ENCODE measurements at regions not wholly inside any gene's neighbourhood (a gene's known extent, or its start where the extent isn't known, plus 50 kb on each side); places are given as distances from the start of the nearest gene placed in this dataset.

DNA sequence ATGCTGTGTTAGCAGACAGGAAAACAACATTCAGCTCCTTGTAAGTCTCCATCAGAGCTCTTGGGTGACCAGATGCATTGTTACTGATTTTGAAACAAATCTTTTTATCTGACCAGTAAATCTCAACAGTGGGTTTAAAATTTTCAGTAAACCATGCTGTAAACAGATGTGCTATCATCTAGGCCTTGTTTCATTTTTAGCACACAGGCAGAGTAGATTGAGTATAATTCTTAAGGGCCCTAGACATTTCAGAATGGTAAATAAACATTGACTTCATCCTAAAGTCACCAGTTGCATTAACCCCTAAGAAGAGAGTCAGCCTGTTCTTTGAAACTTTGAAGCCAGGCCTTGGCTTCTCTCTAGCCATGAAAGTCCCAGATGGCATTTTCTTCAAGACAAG lies 237.2 kb upstream of the BMP2 start:
- CTCF ChIA-PET: no interaction called here
- no peaks in the 10 kb centered on the region for H3K9me2 ChIP-seq
- no peak overlapping the region for H3K9ac ChIP-seq
- no peak overlapping the region for H3K4me2 ChIP-seq
- no peaks in the 10 kb centered on the region for H3F3A ChIP-seq (replicated peaks; ENCODE audit: insufficient read depth)
- POLR2A ChIA-PET: no interaction called here
- H3K4me1 ChIP-seq (ENCODE audit: control insufficient read depth in 1 of 2, insufficient read depth in 2 of 2, low read depth in 1 of 2, low read length in 1 of 2): no peaks in the 10 kb centered on the region
- H3K9me3 ChIP-seq: no peaks in the 10 kb centered on the region
- no peak overlapping the region for H2AFZ ChIP-seq (ENCODE audit: low read depth)
- H3K27ac ChIP-seq (ENCODE audit: low read depth in 2 of 2, low read length in 1 of 2): no peak overlapping the region
- no peaks in the 10 kb centered on the region for H3K27me3 ChIP-seq (ENCODE audit: insufficient read depth)
- no peaks in the 10 kb centered on the region for H3K79me2 ChIP-seq (ENCODE audit: insufficient read depth)
- no peaks in the 10 kb centered on the region for H4K20me1 ChIP-seq (ENCODE audit: insufficient read depth)
- H3K4me3 ChIP-seq (ENCODE audit: low read depth in 2 of 2, low read length in 1 of 2): no peak overlapping the region
- no peak for DNase-seq
- H3K36me3 ChIP-seq (replicated peaks in 1 of 2; ENCODE audit: control insufficient read depth in 1 of 2, insufficient read depth in 2 of 2, low read length in 1 of 2): no peaks in the 10 kb centered on the region
- no peak for TF ChIP-seq SIN3A (IDR thresholded peaks at IDR 0.05; ENCODE audit: borderline replicate concordance, low read depth, low read length)

DNA sequence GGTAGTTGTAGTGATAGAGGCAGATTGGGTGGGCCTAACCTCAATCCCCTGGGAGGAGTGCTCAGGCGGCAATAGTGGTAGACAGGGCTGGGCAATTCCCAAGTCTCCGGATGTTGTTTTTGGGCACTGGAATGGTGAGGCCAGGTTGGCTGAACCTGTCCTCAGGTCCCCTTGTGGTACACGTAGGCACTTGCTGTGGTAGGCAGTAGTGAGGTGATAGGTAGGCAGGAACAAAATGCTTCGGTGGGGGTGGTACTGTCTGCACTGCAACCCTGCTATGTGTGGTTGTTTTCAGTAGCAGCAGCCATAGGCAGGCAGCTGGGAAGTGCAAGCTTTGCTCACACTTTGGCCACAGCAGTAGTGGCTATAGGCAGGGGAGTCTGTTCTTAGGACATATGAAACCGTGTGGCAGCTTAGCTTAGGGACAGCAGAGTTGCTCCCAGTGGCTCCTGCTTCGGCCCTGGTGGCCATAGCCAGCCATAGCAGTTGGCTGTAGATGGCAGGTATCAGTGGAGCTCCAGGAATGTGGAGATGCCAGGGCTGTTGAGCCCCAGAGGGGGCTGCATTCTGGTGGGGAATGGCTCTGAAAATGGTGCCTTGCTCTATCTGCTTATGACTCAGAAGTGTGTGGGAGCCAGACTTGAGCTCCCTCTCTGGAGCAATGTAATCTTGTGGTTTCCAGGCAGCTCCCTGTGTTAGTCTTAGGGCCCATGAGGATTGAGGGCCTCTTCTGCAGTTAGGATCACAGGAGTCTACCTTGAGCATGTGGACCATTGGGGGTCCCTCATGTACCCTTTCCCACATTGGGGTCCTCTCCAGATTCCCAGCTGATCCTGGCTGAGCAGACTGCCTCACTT lies 241.8 kb upstream of the BMP2 start:
- CTCF ChIA-PET: interaction anchor here (0.7 kb wide), 1 partner anchor 58 kb away, joined by 3 read pairs; no protein-coding TSS in a partner anchor
- DNase-seq: no peak
- Histone ChIP-seq H3K9me2 (no peaks in the 10 kb centered on the region), H3K4me2 (no peak overlapping the region), H3K4me3 (ENCODE audit: low read depth in 2 of 2, low read length in 1 of 2) (no peak overlapping the region), H4K20me1 (ENCODE audit: insufficient read depth) (no peaks in the 10 kb centered on the region), H2AFZ (ENCODE audit: low read depth) (no peak overlapping the region), H3K9ac (no peak overlapping the region), H3K36me3 (replicated peaks in 1 of 2; ENCODE audit: control insufficient read depth in 1 of 2, insufficient read depth in 2 of 2, low read length in 1 of 2) (no peaks in the 10 kb centered on the region), H3K4me1 (ENCODE audit: control insufficient read depth in 1 of 2, insufficient read depth in 2 of 2, low read depth in 1 of 2, low read length in 1 of 2) (no peaks in the 10 kb centered on the region), H3K27me3 (ENCODE audit: insufficient read depth) (no peaks in the 10 kb centered on the region), H3K9me3 (no peaks in the 10 kb centered on the region), H3K79me2 (ENCODE audit: insufficient read depth) (no peaks in the 10 kb centered on the region), H3K27ac (ENCODE audit: low read depth in 2 of 2, low read length in 1 of 2) (no peak overlapping the region), H3F3A (replicated peaks; ENCODE audit: insufficient read depth) (no peaks in the 10 kb centered on the region)
- POLR2A ChIA-PET: no interaction called here
- TF ChIP-seq RCOR1 (IDR thresholded peaks at IDR 0.05; ENCODE audit: low read length) (no peak), TCF12 (IDR thresholded peaks at IDR 0.05) (no peak), SMC3 (IDR thresholded peaks at IDR 0.05; ENCODE audit: low read depth, low read length) (no peak), USF1 (IDR thresholded peaks at IDR 0.05; ENCODE audit: borderline replicate concordance, low read depth) (no peak), IRF3 (IDR thresholded peaks at IDR 0.05; ENCODE audit: low read depth, low read length) (no peak), ELF1 (IDR thresholded peaks at IDR 0.05) (no peak), RAD21 (IDR thresholded peaks at IDR 0.05; ENCODE audit: low read length) (no peak)
- TF ChIP-seq, protein P1, sequence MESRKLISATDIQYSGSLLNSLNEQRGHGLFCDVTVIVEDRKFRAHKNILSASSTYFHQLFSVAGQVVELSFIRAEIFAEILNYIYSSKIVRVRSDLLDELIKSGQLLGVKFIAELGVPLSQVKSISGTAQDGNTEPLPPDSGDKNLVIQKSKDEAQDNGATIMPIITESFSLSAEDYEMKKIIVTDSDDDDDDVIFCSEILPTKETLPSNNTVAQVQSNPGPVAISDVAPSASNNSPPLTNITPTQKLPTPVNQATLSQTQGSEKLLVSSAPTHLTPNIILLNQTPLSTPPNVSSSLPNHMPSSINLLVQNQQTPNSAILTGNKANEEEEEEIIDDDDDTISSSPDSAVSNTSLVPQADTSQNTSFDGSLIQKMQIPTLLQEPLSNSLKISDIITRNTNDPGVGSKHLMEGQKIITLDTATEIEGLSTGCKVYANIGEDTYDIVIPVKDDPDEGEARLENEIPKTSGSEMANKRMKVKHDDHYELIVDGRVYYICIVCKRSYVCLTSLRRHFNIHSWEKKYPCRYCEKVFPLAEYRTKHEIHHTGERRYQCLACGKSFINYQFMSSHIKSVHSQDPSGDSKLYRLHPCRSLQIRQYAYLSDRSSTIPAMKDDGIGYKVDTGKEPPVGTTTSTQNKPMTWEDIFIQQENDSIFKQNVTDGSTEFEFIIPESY (IDR thresholded peaks at IDR 0.05; ENCODE audit: borderline replicate concordance, low read depth): no peak
- 35% methylated on average over 6 of the region's 6 CpGs for WGBS (ENCODE audit: low lambda C conversion rate)

All from SK-N-SH (cell line).